ENCODE measurements at regions not wholly inside any gene's neighbourhood (a gene's known extent, or its start where the extent isn't known, plus 50 kb on each side); places are given as distances from the start of the nearest gene placed in this dataset.

GRCh38 chr21:18989953-18990495 is 586.4 kb upstream of the TMPRSS15 start:
- H3K4me1 ChIP-seq (replicated peaks in 1 of 2; ENCODE audit: control insufficient read depth in 2 of 2, insufficient read depth in 2 of 2, low read length in 2 of 2) = no peaks in the 10 kb centered on the region
- no peak for TF ChIP-seq BCOR (IDR thresholded peaks at IDR 0.05)
- no peak for TF ChIP-seq ZBTB17 (CRISPR knock-in tag; IDR thresholded peaks at IDR 0.05)
- no peak for TF ChIP-seq MAFG (tag; conservative IDR thresholded peaks at IDR 0.05)
- no peak for TF ChIP-seq ZNF445 (CRISPR knock-in tag; IDR thresholded peaks at IDR 0.05; ENCODE audit: low read depth)
- no peak for TF ChIP-seq ATF3 (IDR thresholded peaks at IDR 0.05)
- no peak for TF ChIP-seq ATF3 (CRISPR knock-in tag; conservative IDR thresholded peaks at IDR 0.05)
- TF ChIP-seq RBM17 (IDR thresholded peaks at IDR 0.05; ENCODE audit: borderline replicate concordance, low read depth, low read length) = no peak
- TF ChIP-seq ZNF785 (CRISPR knock-in tag; IDR thresholded peaks at IDR 0.05) = no peak
- no peak for TF ChIP-seq HNRNPH1 (optimal IDR thresholded peaks at IDR 0.05; ENCODE audit: low read depth, low read length)
- no peak for TF ChIP-seq CBX3 (IDR thresholded peaks at IDR 0.05; ENCODE audit: borderline replicate concordance in 1 of 2, low read length in 2 of 2)
- no peak for TF ChIP-seq NCOA4 (IDR thresholded peaks at IDR 0.05; ENCODE audit: partially characterized antibody)
- TF ChIP-seq NELFE (IDR thresholded peaks at IDR 0.05; ENCODE audit: insufficient read depth, insufficient read length) = no peak
- TF ChIP-seq NR3C1 (CRISPR knock-in tag; IDR thresholded peaks at IDR 0.05) = no peak
- no peak for TF ChIP-seq SREBF1 (IDR thresholded peaks at IDR 0.05; ENCODE audit: borderline replicate concordance, low read depth, low read length)
- no peak for TF ChIP-seq RBM15 (IDR thresholded peaks at IDR 0.05; ENCODE audit: insufficient read depth, low read length)
- no peak for TF ChIP-seq ARHGAP35 (IDR thresholded peaks at IDR 0.05; ENCODE audit: partially characterized antibody)
- TF ChIP-seq U2AF2 (optimal IDR thresholded peaks at IDR 0.05; ENCODE audit: low read depth, low read length) = no peak
- no peak for TF ChIP-seq ETV5 (CRISPR knock-in tag; IDR thresholded peaks at IDR 0.05; ENCODE audit: low read depth)
- WGBS (ENCODE audit: insufficient coverage, low coverage, missing lambda C conversion rate) = 0% methylated on average over 7 of the region's 7 CpGs
- DNase-seq (ENCODE audit: extremely low read depth in 1 of 4, low spot score in 3 of 4) (no peak), FAIRE-seq (no peak), ATAC-seq (no peak)
- H3K9me3 ChIP-seq (replicated peaks; ENCODE audit: control insufficient read depth, insufficient read depth, low read depth, low read length) = no peaks in the 10 kb centered on the region
- no peaks in the 10 kb centered on the region for H3K9me1 ChIP-seq (ENCODE audit: control insufficient read depth, insufficient read depth, low read length)
- in situ Hi-C loops (cut with MboI) = no loop called here
- no peak overlapping the region for H3K9ac ChIP-seq (ENCODE audit: insufficient read depth in 1 of 2, low read depth in 2 of 2, low read length in 2 of 2)
- no TSS peak for BruUV-seq (replicated peaks)
- no peak overlapping the region for H3K27ac ChIP-seq (ENCODE audit: extremely low read depth, low read depth, low read length)
- H3K79me2 ChIP-seq (ENCODE audit: control insufficient read depth, insufficient read depth, low read length) = no peaks in the 10 kb centered on the region
- no peaks in the 10 kb centered on the region for H4K20me1 ChIP-seq (replicated peaks; ENCODE audit: control insufficient read depth, insufficient read depth, low read length)
- no peak overlapping the region for H2AFZ ChIP-seq (ENCODE audit: low read depth, low read length)
- ChIA-PET POLR2A (no interaction called here), CTCF (ENCODE audit: low intra/inter-chr PET ratio) (no interaction called here)
- H3K4me2 ChIP-seq (ENCODE audit: insufficient read depth, low read length) = no peak overlapping the region
- no peaks in the 10 kb centered on the region for H3K36me3 ChIP-seq (ENCODE audit: control insufficient read depth, insufficient read depth, low read length)
- intact Hi-C loops (cut with micrococcal nuclease) = no loop called here
- no peaks in the 10 kb centered on the region for H3K27me3 ChIP-seq (ENCODE audit: control insufficient read depth in 2 of 2, insufficient read depth in 2 of 2, low read length in 2 of 2)
- no peak overlapping the region for H3K4me3 ChIP-seq

Measured in K562 (cell line).